Neural cell (in vitro differentiated cells): ENCODE measurements at regions not wholly inside any gene's neighbourhood (a gene's known extent, or its start where the extent isn't known, plus 50 kb on each side); places are given as distances from the start of the nearest gene placed in this dataset.

ENCODE experiments used
- H2AFZ ChIP-seq: fragments of 200-600, 300-800 bp; sonication (generic), shearing (Covaris generic); 2 replicates; pipeline ENCODE4 v1.6.0; 2014; ENCODE audit warnings: low read depth, mild to moderate bottlenecking, antibody characterized with exemption, low read length, moderate library complexity
- H3F3A ChIP-seq: fragments of 200-600 bp; shearing (Covaris generic); 2 replicates; pipeline ENCODE4 v1.6.1; 2016; ENCODE audit warnings: mild to moderate bottlenecking, moderate library complexity, mixed read lengths, antibody characterized with exemption, low read length; ENCODE audit not compliant: insufficient read depth, poor library complexity, severe bottlenecking
- H3K27ac ChIP-seq: fragments of 200-600, 300-800 bp; sonication (generic), shearing (Covaris generic); 2 replicates; pipeline ENCODE4 v1.5.1; 2014; ENCODE audit warnings: mild to moderate bottlenecking, low read length, moderate library complexity
- H3K27me3 ChIP-seq: fragments of 300-800, 200-600 bp; sonication (generic), shearing (Covaris generic); 2 replicates; pipeline ENCODE4 v1.6.0; 2014; ENCODE audit warnings: mild to moderate bottlenecking, low read depth, low read length, moderate library complexity; ENCODE audit not compliant: insufficient read depth
- H3K36me3 ChIP-seq: fragments of 300-800, 200-600 bp; sonication (generic), shearing (Covaris generic); 2 replicates; pipeline ENCODE4 v1.5.1; 2014; ENCODE audit warnings: mild to moderate bottlenecking, antibody characterized with exemption, low read length, moderate library complexity; ENCODE audit not compliant: insufficient read depth
- H3K4me2 ChIP-seq: fragments of 300-800, 200-600 bp; sonication (generic), shearing (Covaris generic); 2 replicates; pipeline ENCODE4 v1.6.0; 2014; ENCODE audit warnings: mild to moderate bottlenecking, low read length
- H3K4me3 ChIP-seq: fragments of 300-800, 200-600 bp; sonication (generic), shearing (Covaris generic); 2 replicates; pipeline ENCODE4 v1.5.1; 2014; ENCODE audit warnings: mild to moderate bottlenecking, low read length, moderate library complexity
- H3K79me2 ChIP-seq: fragments of 200-600 bp; shearing (Covaris generic); replicated peaks from 2 replicates; pipeline ENCODE4 v1.6.0; 2014; ENCODE audit warnings: mild to moderate bottlenecking, low read length, moderate library complexity; ENCODE audit not compliant: insufficient read depth
- H3K9ac ChIP-seq: fragments of 300-800, 200-600 bp; sonication (generic), shearing (Covaris generic); 2 replicates; pipeline ENCODE4 v1.6.1; 2016; ENCODE audit warnings: mild to moderate bottlenecking, low read length, mixed read lengths
- H3K9me2 ChIP-seq: fragments of 200-600 bp; shearing (Covaris generic); 2 replicates; pipeline ENCODE4 v1.6.1; 2016; ENCODE audit warnings: mild to moderate bottlenecking, low read length, mixed read lengths; ENCODE audit not compliant: insufficient read depth
- H3K9me3 ChIP-seq: fragments of 200-600, 300-800 bp; sonication (generic), shearing (Covaris generic); 2 replicates; pipeline ENCODE4 v1.6.1; 2016; ENCODE audit warnings: mild to moderate bottlenecking, mixed run types, low read length, moderate library complexity, mixed read lengths
- H4K20me1 ChIP-seq: fragments of 200-600 bp; shearing (Covaris generic); 2 replicates; pipeline ENCODE4 v1.6.1; 2016; ENCODE audit warnings: mild to moderate bottlenecking, mixed run types; ENCODE audit not compliant: insufficient read depth
- CTCF ChIP-seq: fragments of 450-650 bp; IDR thresholded peaks from 2 replicates; pipeline ENCODE4 v1.5.1; 2014; ENCODE audit warnings: antibody characterized with exemption, mild to moderate bottlenecking, moderate library complexity; ENCODE audit not compliant: poor library complexity, severe bottlenecking
- EP300 ChIP-seq: fragments of 450-650 bp; conservative IDR thresholded peaks from 2 replicates; pipeline ENCODE4 v1.6.1; 2014; ENCODE audit warnings: antibody characterized with exemption, mild to moderate bottlenecking, moderate library complexity; ENCODE audit not compliant: poor library complexity, severe bottlenecking
- EZH2 ChIP-seq: fragments of 200-600, 300-800 bp; shearing (Covaris generic), sonication (generic); IDR thresholded peaks from 2 replicates; pipeline ENCODE4 v1.6.1; 2014; ENCODE audit warnings: antibody characterized with exemption, low read length, borderline replicate concordance, mild to moderate bottlenecking; ENCODE audit not compliant: insufficient read depth, poor library complexity, severe bottlenecking
- MXI1 ChIP-seq: fragments of 450-650 bp; conservative IDR thresholded peaks from 2 replicates; pipeline ENCODE4 v1.6.1; 2014; ENCODE audit warnings: antibody characterized with exemption, mild to moderate bottlenecking; ENCODE audit not compliant: poor library complexity, severe bottlenecking
- POLR2AphosphoS5 ChIP-seq: IDR thresholded peaks from 2 replicates; pipeline ENCODE4 v1.6.1; 2012
- RAD21 ChIP-seq: fragments of 450-650 bp; conservative IDR thresholded peaks from 2 replicates; pipeline ENCODE4 v1.6.1; 2014; ENCODE audit warnings: antibody characterized with exemption, mild to moderate bottlenecking, moderate library complexity
- REST ChIP-seq: IDR thresholded peaks from 2 replicates; pipeline ENCODE4 v1.6.1; 2012; ENCODE audit warnings: borderline replicate concordance
- SMC3 ChIP-seq: fragments of 450-650 bp; conservative IDR thresholded peaks from 2 replicates; pipeline ENCODE4 v1.6.1; 2014; ENCODE audit warnings: antibody characterized with exemption, mild to moderate bottlenecking, moderate library complexity; ENCODE audit not compliant: poor library complexity
- TAF1 ChIP-seq: IDR thresholded peaks from 2 replicates; pipeline ENCODE4 v1.6.1; 2012; ENCODE audit warnings: low read depth

GRCh38 chr1:58144698-58145270 lies 401.7 kb downstream of the OMA1 start:
- Histone ChIP-seq H3K27me3 (no peaks in the 10 kb centered on the region), H3K4me2 (no peak overlapping the region), H3K27ac (no peak overlapping the region), H3K4me3 (no peak overlapping the region), H2AFZ (no peak overlapping the region), H3K36me3 (no peaks in the 10 kb centered on the region), H3K9ac (no peak overlapping the region), H3F3A (no peaks in the 10 kb centered on the region), H3K9me2 (no peaks in the 10 kb centered on the region), H3K79me2 (no peaks in the 10 kb centered on the region), H4K20me1 (no peaks in the 10 kb centered on the region), H3K9me3 (no peaks in the 10 kb centered on the region)
- TF ChIP-seq MXI1: no peak
- no peak for TF ChIP-seq EZH2
- no peak for TF ChIP-seq REST
- no peak for TF ChIP-seq EP300
- TF ChIP-seq POLR2AphosphoS5: no peak
- no peak for TF ChIP-seq TAF1
- no peak for TF ChIP-seq RAD21
- no peak for TF ChIP-seq SMC3
- no peak for TF ChIP-seq CTCF

DNA sequence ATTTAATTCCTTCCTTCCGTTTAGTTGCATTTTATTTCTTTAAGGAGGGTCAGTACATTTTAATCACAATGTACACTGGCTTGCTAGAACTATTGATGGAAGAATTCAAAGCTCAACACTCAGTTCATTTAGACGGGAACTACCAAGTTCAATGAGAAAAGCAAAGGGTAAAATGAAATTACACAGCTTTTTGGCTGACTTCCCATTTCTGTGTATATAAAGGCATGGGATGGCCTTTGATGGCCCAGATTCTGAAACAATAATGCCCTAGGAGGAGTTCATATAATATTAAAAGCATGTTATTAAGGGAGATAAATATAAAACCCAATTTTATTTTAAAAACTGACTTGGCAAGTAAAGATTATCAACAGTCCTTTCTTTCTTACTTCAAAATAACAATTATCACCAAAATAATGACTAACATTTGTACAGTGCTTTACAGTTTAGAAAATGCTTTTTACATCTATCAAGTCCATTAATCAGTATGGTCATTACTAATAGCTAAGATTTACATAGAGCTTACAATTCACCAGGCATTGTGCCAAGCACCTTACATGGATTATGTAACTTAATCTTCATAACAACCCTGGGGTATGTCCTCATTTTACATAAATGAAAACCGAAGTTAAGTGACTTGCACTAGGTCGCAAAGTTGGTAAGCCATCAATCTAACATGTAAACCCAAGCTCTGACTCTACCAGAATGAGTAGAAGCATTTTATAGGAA lies 402.4 kb downstream of the OMA1 start:
- Histone ChIP-seq H3K36me3 (no peaks in the 10 kb centered on the region), H3K4me3 (no peak overlapping the region), H3F3A (no peaks in the 10 kb centered on the region), H3K9me2 (no peaks in the 10 kb centered on the region), H3K9me3 (no peaks in the 10 kb centered on the region), H2AFZ (no peak overlapping the region), H3K79me2 (no peaks in the 10 kb centered on the region), H4K20me1 (no peaks in the 10 kb centered on the region), H3K27ac (no peak overlapping the region), H3K27me3 (no peaks in the 10 kb centered on the region), H3K9ac (no peak overlapping the region), H3K4me2 (no peak overlapping the region)
- TF ChIP-seq CTCF (no peak), REST (no peak), MXI1 (no peak), TAF1 (no peak), RAD21 (no peak), SMC3 (no peak), POLR2AphosphoS5 (no peak), EP300 (no peak), EZH2 (no peak)
